OCI-LY7 (cell line): ENCODE measurements at regions not wholly inside any gene's neighbourhood (a gene's known extent, or its start where the extent isn't known, plus 50 kb on each side); places are given as distances from the start of the nearest gene placed in this dataset.

Source experiments
- BruUV-seq: library from RNA; stranded (reverse); fragments of 400-500 nt; replicated peaks from 2 replicates; lab custom pipeline; 2021; lab: Mats Ljungman, UMichigan
- CTCF ChIA-PET: fragments of 300-600 bp; sonication (Branson Sonifier 250); formaldehyde crosslinking; loops from one replicate; lab custom pipeline; 2022; ENCODE audit warnings: antibody characterized with exemption; ENCODE audit not compliant: unreplicated experiment; lab: Charles Lee
- POLR2A ChIA-PET: fragments of 300-600 bp; sonication (Branson Sonifier 250); formaldehyde crosslinking; loops from one replicate; lab custom pipeline; 2022; ENCODE audit warnings: antibody characterized with exemption; lab: Charles Lee
- DNase-seq: peaks from one replicate; pipeline ENCODE4 v3.0.0-alpha.2; 2015; ENCODE audit warnings: low spot score
- H2AFZ ChIP-seq: fragments of 200-600 bp; sonication (generic), shearing (Covaris generic); 2 replicates; pipeline ENCODE4 v1.6.1; 2014; ENCODE audit warnings: mild to moderate bottlenecking, antibody characterized with exemption, low read length, moderate library complexity
- H3K27ac ChIP-seq: fragments of 200-600 bp; sonication (generic); 2 replicates; pipeline ENCODE4 v1.5.1; 2014; ENCODE audit warnings: mixed run types, low read depth, mild to moderate bottlenecking, moderate library complexity, low read length, inconsistent platforms; ENCODE audit not compliant: poor library complexity, severe bottlenecking
- H3K36me3 ChIP-seq: fragments of 200-600 bp; sonication (generic); 2 replicates; pipeline ENCODE4 v1.6.1; 2014; ENCODE audit warnings: mild to moderate bottlenecking, antibody characterized with exemption, low read length, moderate library complexity, mixed read lengths; ENCODE audit not compliant: insufficient read depth
- H3K4me1 ChIP-seq: fragments of 200-600 bp; sonication (generic); 2 replicates; pipeline ENCODE4 v1.5.1; 2014; ENCODE audit warnings: mild to moderate bottlenecking, low read length; ENCODE audit not compliant: insufficient read depth, poor library complexity, severe bottlenecking
- H3K4me2 ChIP-seq: fragments of 200-600 bp; sonication (generic); 2 replicates; pipeline ENCODE4 v1.6.1; 2014; ENCODE audit warnings: mild to moderate bottlenecking, low read length
- H3K4me3 ChIP-seq: fragments of 200-600 bp; sonication (generic); 2 replicates; pipeline ENCODE4 v1.5.1; 2014; ENCODE audit warnings: mild to moderate bottlenecking, low read depth, low read length; ENCODE audit not compliant: poor library complexity, severe bottlenecking
- H3K79me2 ChIP-seq: fragments of 200-600 bp; sonication (generic); 2 replicates; pipeline ENCODE4 v1.6.1; 2016; ENCODE audit warnings: low read depth, mild to moderate bottlenecking, low read length, moderate library complexity, mixed read lengths; ENCODE audit not compliant: insufficient read depth
- H3K9me2 ChIP-seq: fragments of 200-600 bp; sonication (generic); 2 replicates; pipeline ENCODE4 v1.6.1; 2016; ENCODE audit warnings: mild to moderate bottlenecking, low read length, mixed read lengths; ENCODE audit not compliant: insufficient read depth
- H3K9me3 ChIP-seq: fragments of 200-600 bp; sonication (generic); 2 replicates; pipeline ENCODE4 v1.6.1; 2014; ENCODE audit warnings: mild to moderate bottlenecking, mixed run types, low read length, mixed read lengths
- H4K20me1 ChIP-seq: fragments of 200-600 bp; sonication (generic); 2 replicates; pipeline ENCODE4 v1.6.1; 2014; ENCODE audit warnings: mild to moderate bottlenecking, antibody characterized with exemption, low read length, moderate library complexity, mixed read lengths; ENCODE audit not compliant: insufficient read depth
- CTCF ChIP-seq: fragments of 200-600 bp; sonication (generic); conservative IDR thresholded peaks from 2 replicates; pipeline ENCODE4 v1.5.1; 2014; ENCODE audit warnings: mild to moderate bottlenecking, antibody characterized with exemption, low read length, moderate library complexity, mixed read lengths
- EZH2phosphoT487 ChIP-seq: fragments of 200-600 bp; sonication (generic); IDR thresholded peaks from 2 replicates; pipeline ENCODE4 v1.6.1; 2018; ENCODE audit warnings: low read depth, borderline replicate concordance, mild to moderate bottlenecking, mixed run types, antibody characterized with exemption, low read length, moderate library complexity, mixed read lengths
- intact Hi-C: fragments of 100-400 bp; cut with micrococcal nuclease; formaldehyde crosslinking; loops from one replicate; pipeline ENCODE4 v1.10.0; 2022; ENCODE audit not compliant: unreplicated experiment

- no peak for DNase-seq
- H3K9me2 ChIP-seq: no peaks in the 10 kb centered on the region
- H3K36me3 ChIP-seq: no peaks in the 10 kb centered on the region
- H3K27ac ChIP-seq: no peak overlapping the region
- H4K20me1 ChIP-seq: no peaks in the 10 kb centered on the region
- TF ChIP-seq EZH2phosphoT487 (no peak), CTCF (no peak)
- no peaks in the 10 kb centered on the region for H3K79me2 ChIP-seq
- BruUV-seq: no TSS peak
- no peak overlapping the region for H3K4me3 ChIP-seq
- POLR2A ChIA-PET: interaction anchor here (1.3 kb wide), 1 partner anchor 21 kb away, joined by 4 read pairs; no protein-coding TSS in a partner anchor
- no peak overlapping the region for H3K4me2 ChIP-seq
- intact Hi-C loops: no loop called here
- CTCF ChIA-PET: no interaction called here
- H2AFZ ChIP-seq: no peak overlapping the region
- no peaks in the 10 kb centered on the region for H3K4me1 ChIP-seq
- no peaks in the 10 kb centered on the region for H3K9me3 ChIP-seq
Measured at GRCh38 chr13:64674126-64674525, 2556.0 kb downstream of the PCDH9 start.

- POLR2A ChIA-PET: no interaction called here
- no peak overlapping the region for H3K27ac ChIP-seq
- H3K9me2 ChIP-seq: no peaks in the 10 kb centered on the region
- no peak for DNase-seq
- H4K20me1 ChIP-seq: no peaks in the 10 kb centered on the region
- H3K9me3 ChIP-seq: no peaks in the 10 kb centered on the region
- CTCF ChIA-PET: no interaction called here
- H3K36me3 ChIP-seq: no peaks in the 10 kb centered on the region
- TF ChIP-seq EZH2phosphoT487: no peak
- TF ChIP-seq CTCF: no peak
- intact Hi-C loops: no loop called here
- H3K4me2 ChIP-seq: no peak overlapping the region
- no peak overlapping the region for H3K4me3 ChIP-seq
- no peaks in the 10 kb centered on the region for H3K4me1 ChIP-seq
- no peak overlapping the region for H2AFZ ChIP-seq
- no peaks in the 10 kb centered on the region for H3K79me2 ChIP-seq
- BruUV-seq: no TSS peak
Measured at GRCh38 chr13:64672751-64673150, 2557.4 kb downstream of the PCDH9 start.

DNA sequence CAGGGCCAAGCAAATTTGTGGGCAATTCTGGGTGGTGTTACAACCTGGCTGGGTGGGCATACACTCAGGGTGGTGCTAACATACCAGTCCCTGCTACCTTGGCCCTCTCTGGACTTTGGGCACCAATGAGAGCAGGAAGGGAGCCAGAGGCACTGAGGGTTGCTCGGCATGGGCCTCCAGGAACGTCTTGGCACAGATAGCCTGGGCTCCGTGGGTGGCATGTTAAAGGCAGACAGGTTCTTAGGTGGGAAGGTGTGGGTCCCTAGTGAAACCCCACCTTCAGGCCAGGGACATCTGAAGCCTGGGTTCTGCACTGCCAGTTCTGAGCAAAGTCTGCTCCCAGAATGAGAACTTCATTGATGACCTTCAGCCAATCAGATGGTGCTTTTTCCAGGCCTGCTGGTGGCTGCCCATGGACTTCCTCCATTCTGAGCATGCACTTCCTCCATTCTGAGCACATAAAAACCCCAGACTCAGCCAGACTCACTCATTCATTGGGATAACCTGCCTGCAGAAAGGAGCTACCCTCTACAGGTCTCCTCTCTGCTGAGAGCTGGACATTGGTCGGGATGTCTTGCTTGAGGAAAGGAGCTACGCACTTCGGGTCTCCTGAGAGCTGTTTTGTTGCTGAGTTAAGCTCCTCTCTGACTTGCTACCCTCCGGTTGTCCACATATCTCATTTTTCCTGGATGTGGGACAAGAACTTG, 2567.1 kb downstream of the PCDH9 start:
- H3K4me1 ChIP-seq: no peaks in the 10 kb centered on the region
- DNase-seq: no peak
- H3K9me3 ChIP-seq: peaks cover 7% of the 10 kb centered on the region; the same call in 1 of the 2 replicates
- H3K4me2 ChIP-seq: no peak overlapping the region
- no peak overlapping the region for H3K27ac ChIP-seq
- H3K9me2 ChIP-seq: no peaks in the 10 kb centered on the region
- H2AFZ ChIP-seq: no peak overlapping the region
- no TSS peak for BruUV-seq
- intact Hi-C loops: no loop called here
- CTCF ChIA-PET: no interaction called here
- no peaks in the 10 kb centered on the region for H3K79me2 ChIP-seq
- TF ChIP-seq CTCF (no peak), EZH2phosphoT487 (no peak)
- H3K4me3 ChIP-seq: no peak overlapping the region
- no peaks in the 10 kb centered on the region for H3K36me3 ChIP-seq
- POLR2A ChIA-PET: no interaction called here
- H4K20me1 ChIP-seq: no peaks in the 10 kb centered on the region
